Erythroblast (primary cell): ENCODE measurements at regions not wholly inside any gene's neighbourhood (a gene's known extent, or its start where the extent isn't known, plus 50 kb on each side); places are given as distances from the start of the nearest gene placed in this dataset.
"Not testable (repeated sequence)": the region's sequence is repeated elsewhere in the genome, so short reads cannot be mapped to it uniquely, and the experiment has no call there.

ENCODE experiments used
- DNase-seq, 2 experiments: peaks; one replicate each; lab custom pipeline; 2025; lab: John Stamatoyannopoulos, UW
- GATA1 ChIP-seq: IDR thresholded peaks from 2 replicates; pipeline ENCODE4 v1.6.1; 2011; ENCODE audit warnings: low read depth, mild to moderate bottlenecking, control low read depth, low read length, moderate library complexity
- POLR2A ChIP-seq: IDR thresholded peaks from 2 replicates; pipeline ENCODE4 v1.6.1; 2011; ENCODE audit warnings: mild to moderate bottlenecking, low read length

GRCh38 chr6:168188369-168189199 lies 109.6 kb upstream of the FRMD1 start:
- DNase-seq, result no peak
- TF ChIP-seq POLR2A (no peak), GATA1 (no peak)

GRCh38 chr6:168186438-168186837 lies 107.4 kb upstream of the FRMD1 start:
- DNase-seq, result no peak

GRCh38 chr6:168186018-168186417 lies 107.0 kb upstream of the FRMD1 start:
- DNase-seq, result not testable (repeated sequence)

More at GRCh38 chr6:168186438-168186837, 107.4 kb upstream of the FRMD1 start:
- TF ChIP-seq POLR2A (no peak), GATA1 (no peak)

- TF ChIP-seq GATA1, result no peak
- DNase-seq, result no peak
Observed at GRCh38 chr6:168184701-168185100, 105.7 kb upstream of the FRMD1 start.

- DNase-seq, result no peak
- no peak for TF ChIP-seq GATA1
- no peak for TF ChIP-seq POLR2A
Observed at GRCh38 chr6:168183613-168183970, 104.6 kb upstream of the FRMD1 start.

GRCh38 chr6:168182908-168183612 lies 104.0 kb upstream of the FRMD1 start:
- TF ChIP-seq GATA1 (no peak), POLR2A (no peak)
- DNase-seq, result no peak

GRCh38 chr6:168182366-168182765 lies 103.4 kb upstream of the FRMD1 start:
- TF ChIP-seq GATA1, result no peak
- TF ChIP-seq POLR2A, result no peak
- DNase-seq, result no peak

GRCh38 chr6:168181876-168182275 lies 102.9 kb upstream of the FRMD1 start:
- DNase-seq, result no peak
- TF ChIP-seq GATA1, result no peak
- TF ChIP-seq POLR2A, result no peak

- DNase-seq, result no peak
- TF ChIP-seq GATA1 (no peak), POLR2A (no peak)
Observed at GRCh38 chr6:168181316-168181715, 102.3 kb upstream of the FRMD1 start.

- no peak for TF ChIP-seq POLR2A
- no peak for TF ChIP-seq GATA1
- no peak for DNase-seq
Observed at GRCh38 chr6:168180548-168181011, 101.6 kb upstream of the FRMD1 start.

- no peak for TF ChIP-seq GATA1
- no peak for TF ChIP-seq POLR2A
- no peak for DNase-seq
Observed at GRCh38 chr6:168179702-168180382, 100.8 kb upstream of the FRMD1 start.

- no peak for DNase-seq
- TF ChIP-seq GATA1 (no peak), POLR2A (no peak)
Observed at GRCh38 chr6:168179133-168179532, 100.1 kb upstream of the FRMD1 start.

- DNase-seq, result no peak
- TF ChIP-seq GATA1 (no peak), POLR2A (no peak)
Observed at GRCh38 chr6:168177103-168177891, 98.3 kb upstream of the FRMD1 start.
